DND-41 (cell line): ENCODE measurements at regions not wholly inside any gene's neighbourhood (a gene's known extent, or its start where the extent isn't known, plus 50 kb on each side); places are given as distances from the start of the nearest gene placed in this dataset.

ENCODE experiments used
- EZH2 ChIP-seq: IDR thresholded peaks from 3 replicates; pipeline ENCODE4 v1.6.1; 2012; ENCODE audit warnings: borderline replicate concordance, low read depth, mild to moderate bottlenecking, moderate library complexity, low read length, inconsistent platforms; ENCODE audit not compliant: severe bottlenecking
- TF ChIP-seq, protein P1 (sequence below): IDR thresholded peaks from 2 replicates; pipeline ENCODE4 v1.5.1; 2012; ENCODE audit warnings: borderline replicate concordance, low read length, moderate library complexity, mild to moderate bottlenecking; ENCODE audit not compliant: poor library complexity, severe bottlenecking; ENCODE audit errors: extremely low read depth

DNA sequence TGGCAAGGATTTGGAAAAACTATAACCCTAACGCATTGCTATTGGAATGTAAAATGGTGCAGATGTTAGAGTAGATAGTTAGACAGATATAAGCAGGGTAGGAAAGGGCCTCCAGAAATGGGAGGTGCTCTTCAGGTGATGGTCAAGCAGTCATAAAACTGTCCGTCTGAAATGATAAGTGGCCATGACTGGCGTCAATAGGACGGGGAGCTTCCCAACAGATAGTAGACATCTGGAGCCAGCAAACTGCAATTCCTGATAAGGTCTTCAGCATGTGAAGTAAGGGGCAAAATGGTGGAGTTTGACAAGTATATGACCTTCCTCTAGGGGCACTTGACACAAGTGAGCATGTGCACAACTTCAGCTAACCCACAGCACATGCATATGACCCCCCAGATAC, 250.4 kb downstream of the MAGEB5 start:
- TF ChIP-seq, protein P1, sequence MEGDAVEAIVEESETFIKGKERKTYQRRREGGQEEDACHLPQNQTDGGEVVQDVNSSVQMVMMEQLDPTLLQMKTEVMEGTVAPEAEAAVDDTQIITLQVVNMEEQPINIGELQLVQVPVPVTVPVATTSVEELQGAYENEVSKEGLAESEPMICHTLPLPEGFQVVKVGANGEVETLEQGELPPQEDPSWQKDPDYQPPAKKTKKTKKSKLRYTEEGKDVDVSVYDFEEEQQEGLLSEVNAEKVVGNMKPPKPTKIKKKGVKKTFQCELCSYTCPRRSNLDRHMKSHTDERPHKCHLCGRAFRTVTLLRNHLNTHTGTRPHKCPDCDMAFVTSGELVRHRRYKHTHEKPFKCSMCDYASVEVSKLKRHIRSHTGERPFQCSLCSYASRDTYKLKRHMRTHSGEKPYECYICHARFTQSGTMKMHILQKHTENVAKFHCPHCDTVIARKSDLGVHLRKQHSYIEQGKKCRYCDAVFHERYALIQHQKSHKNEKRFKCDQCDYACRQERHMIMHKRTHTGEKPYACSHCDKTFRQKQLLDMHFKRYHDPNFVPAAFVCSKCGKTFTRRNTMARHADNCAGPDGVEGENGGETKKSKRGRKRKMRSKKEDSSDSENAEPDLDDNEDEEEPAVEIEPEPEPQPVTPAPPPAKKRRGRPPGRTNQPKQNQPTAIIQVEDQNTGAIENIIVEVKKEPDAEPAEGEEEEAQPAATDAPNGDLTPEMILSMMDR: no peak
- no peak for TF ChIP-seq EZH2
